Heart left ventricle (tissue), 16 donors: ENCODE measurements at regions not wholly inside any gene's neighbourhood (a gene's known extent, or its start where the extent isn't known, plus 50 kb on each side); places are given as distances from the start of the nearest gene placed in this dataset.
"Not testable (repeated sequence)": the region's sequence is repeated elsewhere in the genome, so short reads cannot be mapped to it uniquely, and the experiment has no call there.

Source experiments
- ATAC-seq, 4 donors: fragments of 200-7000 bp; cut with Tn5 transposase; one replicate each; pipeline ENCODE4 v1.9.1; 2020 to 2022; ENCODE audit warnings: moderate library complexity in 4 of 4, mild to moderate bottlenecking in 3 of 4, moderate number of reproducible peaks in 1 of 4
- DNase-seq, 5 donors: peaks; one replicate each; pipeline ENCODE4 v3.0.0-alpha.2; 2020
- H3K27ac ChIP-seq, 12 donors: fragments of 200-600 bp; sonication (generic) in 4 of 12; one replicate each; pipeline versions ENCODE4 v1.5.0 to v1.8.0; 2016 to 2022; ENCODE audit warnings: mild to moderate bottlenecking in 2 of 12
- H3K27me3 ChIP-seq, 9 donors: fragments of 200-600 bp; sonication (generic) in 2 of 9; one replicate each; pipeline versions ENCODE4 v1.5.1 to v1.8.0; 2016 to 2022; ENCODE audit warnings: mild to moderate bottlenecking in 3 of 9
- H3K36me3 ChIP-seq, 9 donors: fragments of 200-600 bp; sonication (generic) in 2 of 9; one replicate each; pipeline versions ENCODE4 v1.5.0 to v1.8.0; 2018 to 2022; ENCODE audit warnings: mild to moderate bottlenecking in 2 of 9
- H3K4me1 ChIP-seq, 12 donors: fragments of 200-600 bp; sonication (generic) in 4 of 12; one replicate each; pipeline versions ENCODE4 v1.5.0 to v1.8.0; 2016 to 2022; ENCODE audit warnings: mild to moderate bottlenecking in 3 of 12
- H3K4me3 ChIP-seq, 12 donors: fragments of 200-600 bp; sonication (generic) in 4 of 12; one replicate each; pipeline versions ENCODE4 v1.5.0 to v1.8.0; 2017 to 2022; ENCODE audit warnings: mild to moderate bottlenecking in 9 of 12, moderate library complexity in 4 of 12
- H3K9me3 ChIP-seq, 12 donors: fragments of 200-600 bp; sonication (generic) in 4 of 12; one replicate each; pipeline versions ENCODE4 v1.5.0 to v1.8.0; 2016 to 2022; ENCODE audit warnings: mild to moderate bottlenecking in 1 of 12
- CTCF ChIP-seq, 12 donors: fragments of 200-600 bp; sonication (generic) in 4 of 12; IDR thresholded peaks; one replicate each; pipeline versions ENCODE4 v1.5.0 to v1.8.0; 2018 to 2022; ENCODE audit warnings: antibody characterized with exemption in 12 of 12, mild to moderate bottlenecking in 5 of 12
- POLR2A ChIP-seq, 2 donors: fragments of 450-650 bp; IDR thresholded peaks; one replicate each; pipeline ENCODE4 v1.6.1; 2017; ENCODE audit warnings: antibody characterized with exemption in 2 of 2, mild to moderate bottlenecking in 2 of 2, moderate library complexity in 2 of 2
- WGBS, 4 donors: extraction: QIAGEN DNeasy Blood & Tissue Kit in 2 of 4; methylation state at CpG; one replicate each; pipeline versions ENCODE4 v1.1.5 to v1.1.7; 2013 to 2018; 5-methylcytosine and 5-hydroxymethylcytosine counted together
- intact Hi-C, 10 donors: fragments of 100-400 bp; cut with DNase I; formaldehyde crosslinking; loops; one replicate each; pipeline versions ENCODE4 v1.11.1 to v1.14.2; 2022
- donor health status: ischemic (EF 13 %, LVEDD 7.1; RV severe dilation, severe dysfunction).
- donor health status: healthy with polysubstance abuse.
- donor health status: DM: no; HTN: yes; CAD: no.
- donor health status: DM: no; HTN: no; CAD: no.
- donor health status: ischemic (EF 25% LVEDD 6.9; RV normal size, moderate dysfunction).
- donor health status: ischemic (EF 25% LVEDD 5.7; RV mildly dilated, moderate dysfunction).
- donor health status: healthy.
- donor health status: DM: yes; HTN: yes; CAD: no.
- donor health status: ischemic (EF 35%, LVEDD 5.7; RV mildly dilated, moderate dysfunction).
- donor health status: nonischemic (EF 11% LVEDD 7.7; RV severe dilation, severe dysfunction).
- donor health status: DM: yes; HTN: yes; CAD: no.
- donor health status: PGD.
- donor health status: ischemic (EF 29% LVEDD 5.4; RV normal size, mild dysfunction).
- donor health status: nonischemic (EF 23%, LVEDD 6.1; RV moderate dilation, normal function).

- Histone ChIP-seq H3K36me3 (no peaks in the 10 kb centered on the region), H3K9me3 (no peaks in the 10 kb centered on the region), H3K4me1 (no peaks in the 10 kb centered on the region), H3K4me3 (no peak overlapping the region), H3K27ac (no peak overlapping the region), H3K27me3 (peaks cover 0 to 35% (median 9%) of the 10 kb centered on the region in 9 donors)
- DNase-seq, result no peak
- no peak for ATAC-seq
- 25 to 36% (median 33%) methylated on average over 7 of the region's 7 CpGs for WGBS, 4 donors
- no peak for TF ChIP-seq CTCF (IDR thresholded peaks at IDR 0.05)
- TF ChIP-seq POLR2A (IDR thresholded peaks at IDR 0.05), result no peak
- intact Hi-C loops, result no loop called here
These were observed 333.6 kb downstream of the METTL4 start for GRCh38 chr18:2237706-2238105.

GRCh38 chr18:2240311-2240705 is 331.0 kb downstream of the METTL4 start:
- Histone ChIP-seq H3K4me3 (no peak overlapping the region), H3K27me3 (peaks cover 0 to 33% (median 9%) of the 10 kb centered on the region in 9 donors), H3K27ac (no peak overlapping the region), H3K36me3 (no peaks in the 10 kb centered on the region), H3K4me1 (no peaks in the 10 kb centered on the region), H3K9me3 (no peaks in the 10 kb centered on the region)
- TF ChIP-seq POLR2A (IDR thresholded peaks at IDR 0.05), result no peak
- TF ChIP-seq CTCF (IDR thresholded peaks at IDR 0.05), result no peak
- WGBS, 4 donors, result 71 to 78% (median 77%) methylated on average over 4 of the region's 4 CpGs
- DNase-seq (no peak), ATAC-seq (no peak)
- intact Hi-C loops, result no loop called here

- no peak for TF ChIP-seq CTCF (IDR thresholded peaks at IDR 0.05)
- no peak for TF ChIP-seq POLR2A (IDR thresholded peaks at IDR 0.05)
- DNase-seq (no peak), ATAC-seq (no peak)
- H3K9me3 ChIP-seq, result no peaks in the 10 kb centered on the region
- no peaks in the 10 kb centered on the region for H3K36me3 ChIP-seq
- peaks cover 0 to 15% (median 0%) of the 10 kb centered on the region in 9 donors for H3K27me3 ChIP-seq
- intact Hi-C loops, result no loop called here
- no peak overlapping the region for H3K4me3 ChIP-seq
- no peak overlapping the region for H3K27ac ChIP-seq
- H3K4me1 ChIP-seq, result no peaks in the 10 kb centered on the region
These were observed 326.7 kb downstream of the METTL4 start for GRCh38 chr18:2244641-2245040.

- H3K27ac ChIP-seq, H3K9me3 ChIP-seq, H3K4me1 ChIP-seq, intact Hi-C loops, H3K27me3 ChIP-seq, ATAC-seq, H3K4me3 ChIP-seq, H3K36me3 ChIP-seq, DNase-seq: not testable (repeated sequence)
- 93 to 98% (median 95%) methylated on average over 19 of the region's 19 CpGs for WGBS, 4 donors
These were observed 324.2 kb downstream of the METTL4 start for GRCh38 chr18:2247101-2247500.

- H3K27ac ChIP-seq, result no peak overlapping the region
- no peaks in the 10 kb centered on the region for H3K27me3 ChIP-seq
- DNase-seq (no peak), ATAC-seq (no peak)
- H3K36me3 ChIP-seq, result no peaks in the 10 kb centered on the region
- intact Hi-C loops, result no loop called here
- TF ChIP-seq POLR2A (IDR thresholded peaks at IDR 0.05), result no peak
- TF ChIP-seq CTCF (IDR thresholded peaks at IDR 0.05), result no peak
- no peaks in the 10 kb centered on the region for H3K4me1 ChIP-seq
- no peak overlapping the region for H3K4me3 ChIP-seq
- 83 to 87% (median 85%) methylated on average over 3 of the region's 3 CpGs for WGBS, 4 donors
- H3K9me3 ChIP-seq, result peaks cover 0 to 16% (median 0%) of the 10 kb centered on the region in 12 donors
These were observed 316.3 kb downstream of the METTL4 start for GRCh38 chr18:2254977-2255376.
